ENCODE measurements at regions not wholly inside any gene's neighbourhood (a gene's known extent, or its start where the extent isn't known, plus 50 kb on each side); places are given as distances from the start of the nearest gene placed in this dataset.

DNA sequence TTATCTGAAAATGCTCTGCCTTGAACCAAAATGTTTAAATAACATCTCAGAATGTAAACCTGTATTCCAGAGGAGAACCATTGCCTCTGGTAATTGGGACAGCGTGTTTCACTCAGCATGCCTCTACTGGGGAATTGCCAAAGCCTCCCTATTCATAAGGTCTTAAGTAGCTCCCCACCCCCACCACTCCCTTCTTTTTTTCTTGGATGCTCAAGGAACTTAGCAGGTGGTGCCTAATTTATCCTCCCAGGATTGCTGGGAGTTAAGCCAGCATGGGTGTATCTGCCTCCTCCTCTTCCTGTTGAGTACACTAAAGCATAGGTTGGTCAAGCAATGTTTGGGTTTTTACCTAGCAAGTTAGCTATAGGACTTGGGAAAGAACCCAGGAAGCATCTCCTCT is 220.2 kb downstream of the DMAC1 start:
- POLR2A ChIA-PET (ENCODE audit: unreplicated experiment) = no interaction called here
- Histone ChIP-seq H3K27me3 (ENCODE audit: insufficient read depth, low read depth) (no peaks in the 10 kb centered on the region), H3K36me3 (ENCODE audit: low read depth) (no peaks in the 10 kb centered on the region), H3K4me3 (no peak overlapping the region), H3K79me2 (ENCODE audit: low read depth) (no peaks in the 10 kb centered on the region), H3K9me3 (ENCODE audit: insufficient read depth, low read depth) (no peaks in the 10 kb centered on the region), H3F3A (ENCODE audit: insufficient read depth, low read depth) (no peaks in the 10 kb centered on the region), H3K9me2 (ENCODE audit: insufficient read depth) (no peaks in the 10 kb centered on the region), H3K27ac (no peak overlapping the region), H3K4me1 (replicated peaks; ENCODE audit: insufficient read depth) (no peaks in the 10 kb centered on the region), H3K4me2 (no peak overlapping the region), H2AFZ (no peak overlapping the region), H4K20me1 (ENCODE audit: insufficient read depth) (no peaks in the 10 kb centered on the region)
- intact Hi-C loops (cut with micrococcal nuclease; ENCODE audit: unreplicated experiment) = loop anchor here (10.0 kb wide), 2 partner anchors 695 to 1775 kb away; no protein-coding TSS in a partner anchor
- BruUV-seq (replicated peaks) = no TSS peak
- TF ChIP-seq, protein P1, sequence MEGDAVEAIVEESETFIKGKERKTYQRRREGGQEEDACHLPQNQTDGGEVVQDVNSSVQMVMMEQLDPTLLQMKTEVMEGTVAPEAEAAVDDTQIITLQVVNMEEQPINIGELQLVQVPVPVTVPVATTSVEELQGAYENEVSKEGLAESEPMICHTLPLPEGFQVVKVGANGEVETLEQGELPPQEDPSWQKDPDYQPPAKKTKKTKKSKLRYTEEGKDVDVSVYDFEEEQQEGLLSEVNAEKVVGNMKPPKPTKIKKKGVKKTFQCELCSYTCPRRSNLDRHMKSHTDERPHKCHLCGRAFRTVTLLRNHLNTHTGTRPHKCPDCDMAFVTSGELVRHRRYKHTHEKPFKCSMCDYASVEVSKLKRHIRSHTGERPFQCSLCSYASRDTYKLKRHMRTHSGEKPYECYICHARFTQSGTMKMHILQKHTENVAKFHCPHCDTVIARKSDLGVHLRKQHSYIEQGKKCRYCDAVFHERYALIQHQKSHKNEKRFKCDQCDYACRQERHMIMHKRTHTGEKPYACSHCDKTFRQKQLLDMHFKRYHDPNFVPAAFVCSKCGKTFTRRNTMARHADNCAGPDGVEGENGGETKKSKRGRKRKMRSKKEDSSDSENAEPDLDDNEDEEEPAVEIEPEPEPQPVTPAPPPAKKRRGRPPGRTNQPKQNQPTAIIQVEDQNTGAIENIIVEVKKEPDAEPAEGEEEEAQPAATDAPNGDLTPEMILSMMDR (conservative IDR thresholded peaks at IDR 0.05) = no peak
- TF ChIP-seq EZH2 (IDR thresholded peaks at IDR 0.05; ENCODE audit: low read depth) = no peak
- no peak for DNase-seq
- CTCF ChIA-PET = no interaction called here

DNA sequence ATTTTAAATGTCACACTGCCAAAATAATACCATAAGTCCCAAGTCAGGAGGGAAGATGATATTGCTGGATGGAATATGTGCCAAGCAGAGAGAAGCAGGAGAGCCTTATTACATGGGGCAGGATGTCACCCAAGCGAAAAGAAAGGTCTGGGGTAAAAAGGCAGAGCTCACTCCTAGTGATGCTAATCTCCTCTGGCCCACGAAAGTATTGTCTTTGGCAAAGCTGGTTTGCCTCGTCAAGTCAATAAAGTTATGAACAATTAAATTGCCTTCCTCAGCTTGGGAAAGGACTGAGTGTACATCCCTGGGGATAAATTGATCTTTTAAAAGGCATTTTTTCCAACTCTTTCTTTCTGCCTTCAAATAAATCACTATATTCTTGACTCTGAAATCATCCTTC is 220.6 kb downstream of the DMAC1 start:
- no peaks in the 10 kb centered on the region for H3K4me1 ChIP-seq (replicated peaks; ENCODE audit: insufficient read depth)
- TF ChIP-seq, protein P1 (conservative IDR thresholded peaks at IDR 0.05) = no peak
- no peak for TF ChIP-seq EZH2 (IDR thresholded peaks at IDR 0.05; ENCODE audit: low read depth)
- no peaks in the 10 kb centered on the region for H3K9me3 ChIP-seq (ENCODE audit: insufficient read depth, low read depth)
- no peak for DNase-seq
- H3K79me2 ChIP-seq (ENCODE audit: low read depth) = no peaks in the 10 kb centered on the region
- no peak overlapping the region for H3K4me3 ChIP-seq
- intact Hi-C loops (cut with micrococcal nuclease; ENCODE audit: unreplicated experiment) = loop anchor here (10.0 kb wide), 2 partner anchors 696 to 1776 kb away; no protein-coding TSS in a partner anchor
- ChIA-PET CTCF (no interaction called here), POLR2A (ENCODE audit: unreplicated experiment) (no interaction called here)
- H3K4me2 ChIP-seq = no peak overlapping the region
- no peak overlapping the region for H2AFZ ChIP-seq
- BruUV-seq (replicated peaks) = no TSS peak
- H3K36me3 ChIP-seq (ENCODE audit: low read depth) = no peaks in the 10 kb centered on the region
- H3K27ac ChIP-seq = no peak overlapping the region
- no peaks in the 10 kb centered on the region for H4K20me1 ChIP-seq (ENCODE audit: insufficient read depth)
- no peaks in the 10 kb centered on the region for H3K9me2 ChIP-seq (ENCODE audit: insufficient read depth)
- H3F3A ChIP-seq (ENCODE audit: insufficient read depth, low read depth) = no peaks in the 10 kb centered on the region
- H3K27me3 ChIP-seq (ENCODE audit: insufficient read depth, low read depth) = no peaks in the 10 kb centered on the region

DNA sequence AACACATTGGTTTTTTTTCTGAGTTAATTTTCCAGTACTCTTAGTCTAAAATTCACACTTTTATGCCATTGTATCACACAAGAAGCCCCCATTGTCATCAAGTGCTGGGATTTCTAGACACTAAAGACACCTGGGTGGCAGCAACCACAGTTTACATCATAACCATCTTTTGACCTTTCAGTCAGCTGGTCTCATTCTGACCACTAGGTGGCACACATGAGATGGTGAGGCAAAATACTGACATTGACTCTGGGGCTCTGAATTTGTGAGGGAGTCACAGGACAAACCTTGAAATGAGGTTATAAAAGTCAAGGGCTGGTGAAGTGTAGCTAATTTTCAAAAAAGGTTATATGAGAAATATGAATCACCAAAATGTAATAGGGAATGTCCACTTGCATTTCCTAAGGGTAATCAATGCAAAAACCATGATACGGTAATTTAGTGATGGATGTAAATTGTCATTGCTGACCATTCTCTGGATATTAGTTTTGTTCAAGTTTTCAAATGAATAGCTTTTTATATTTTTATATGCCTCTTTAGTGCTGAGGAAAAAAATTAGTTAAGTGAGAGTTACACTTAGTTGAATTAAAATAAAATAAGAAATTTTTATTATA is 229.4 kb downstream of the DMAC1 start:
- BruUV-seq (replicated peaks) = no TSS peak
- Histone ChIP-seq H3F3A (ENCODE audit: insufficient read depth, low read depth) (no peaks in the 10 kb centered on the region), H3K4me1 (replicated peaks; ENCODE audit: insufficient read depth) (no peaks in the 10 kb centered on the region), H2AFZ (no peak overlapping the region), H3K27ac (no peak overlapping the region), H3K4me3 (no peak overlapping the region), H3K9me3 (ENCODE audit: insufficient read depth, low read depth) (no peaks in the 10 kb centered on the region), H3K27me3 (ENCODE audit: insufficient read depth, low read depth) (no peaks in the 10 kb centered on the region), H3K9me2 (ENCODE audit: insufficient read depth) (no peaks in the 10 kb centered on the region), H3K4me2 (no peak overlapping the region), H3K36me3 (ENCODE audit: low read depth) (no peaks in the 10 kb centered on the region), H3K79me2 (ENCODE audit: low read depth) (no peaks in the 10 kb centered on the region), H4K20me1 (ENCODE audit: insufficient read depth) (no peaks in the 10 kb centered on the region)
- DNase-seq = peak in 1 of 2 experiments; percentile 9
- ChIA-PET POLR2A (ENCODE audit: unreplicated experiment) (no interaction called here), CTCF (no interaction called here)
- intact Hi-C loops (cut with micrococcal nuclease; ENCODE audit: unreplicated experiment) = loop anchor here (10.0 kb wide), 2 partner anchors 705 to 1785 kb away; no protein-coding TSS in a partner anchor
- TF ChIP-seq, protein P1 (conservative IDR thresholded peaks at IDR 0.05) = peak; percentile 78
- no peak for TF ChIP-seq EZH2 (IDR thresholded peaks at IDR 0.05; ENCODE audit: low read depth)
